ENCODE measurements at regions not wholly inside any gene's neighbourhood (a gene's known extent, or its start where the extent isn't known, plus 50 kb on each side); places are given as distances from the start of the nearest gene placed in this dataset.

- H3K9me3 ChIP-seq (replicated peaks in 1 of 11), result 0 out of 22 replicates have a peak, but pooled peaks cover 0 to 8% (median 0%) of the 10 kb centered on the region in 11 experiments
- H3K27me3 ChIP-seq, result no peaks in the 10 kb centered on the region
- H3K27ac ChIP-seq, result no peak overlapping the region
- no peak overlapping the region for H3K9ac ChIP-seq
- no peaks in the 10 kb centered on the region for H4K20me1 ChIP-seq
- no peak for TF ChIP-seq Cebpa-rat (IDR thresholded peaks at IDR 0.05)
- H3K36me3 ChIP-seq, result no peaks in the 10 kb centered on the region
- H3K4me1 ChIP-seq, result peaks cover 0 to 7% (median 3%) of the 10 kb centered on the region in 10 experiments; a peak in 9 of 20 replicates
- no peak overlapping the region for H3K4me2 ChIP-seq
- no peak overlapping the region for H3K4me3 ChIP-seq
These were observed 174.4 kb downstream of the TMEM18 start for GRCh38 chr2:502831-503230.

DNA sequence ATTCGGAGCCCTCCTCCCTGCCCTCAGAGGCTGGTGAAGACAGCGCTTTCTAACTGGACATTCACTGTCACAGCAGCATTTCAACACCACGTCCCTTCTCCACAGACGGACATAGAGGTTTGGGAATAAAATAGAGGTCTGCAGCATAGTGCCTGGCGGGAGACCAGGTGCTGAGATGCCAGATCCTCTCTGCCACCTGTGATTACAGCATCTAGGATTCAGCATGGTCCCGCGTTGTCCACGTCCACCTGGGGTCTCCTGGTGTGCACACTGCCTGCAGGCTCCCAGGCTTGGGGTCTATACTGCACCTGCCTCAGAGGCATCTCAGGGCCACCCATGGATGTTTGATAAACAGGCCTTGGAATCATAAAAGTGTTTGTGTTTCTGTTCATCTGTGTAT lies 175.5 kb downstream of the TMEM18 start:
- Histone ChIP-seq H3K9ac (no peak overlapping the region), H3K36me3 (no peaks in the 10 kb centered on the region), H3K4me2 (no peak overlapping the region), H3K27me3 (no peaks in the 10 kb centered on the region), H3K27ac (no peak overlapping the region), H3K4me1 (peaks cover 0 to 18% (median 14%) of the 10 kb centered on the region in 10 experiments; a peak in 14 of 20 replicates), H3K4me3 (no peak overlapping the region), H3K9me3 (replicated peaks in 1 of 11) (peaks cover 0 to 8% (median 0%) of the 10 kb centered on the region in 11 experiments; a peak in 1 of 22 replicates), H4K20me1 (no peaks in the 10 kb centered on the region)
- no peak for TF ChIP-seq Cebpa-rat (IDR thresholded peaks at IDR 0.05)

- no peaks in the 10 kb centered on the region for H3K27me3 ChIP-seq
- no peak overlapping the region for H3K4me3 ChIP-seq
- no peak overlapping the region for H3K9ac ChIP-seq
- no peak for TF ChIP-seq Cebpa-rat (IDR thresholded peaks at IDR 0.05)
- H3K4me1 ChIP-seq, result peaks cover 0 to 24% (median 20%) of the 10 kb centered on the region in 10 experiments; a peak in 14 of 20 replicates
- H3K4me2 ChIP-seq, result no peak overlapping the region
- peaks cover 0 to 8% (median 1%) of the 10 kb centered on the region in 11 experiments; a peak in 5 of 22 replicates for H3K9me3 ChIP-seq (replicated peaks in 1 of 11)
- H4K20me1 ChIP-seq, result no peaks in the 10 kb centered on the region
- H3K36me3 ChIP-seq, result no peaks in the 10 kb centered on the region
- H3K27ac ChIP-seq, result no peak overlapping the region
These were observed 176.1 kb downstream of the TMEM18 start for GRCh38 chr2:501130-501529.

DNA sequence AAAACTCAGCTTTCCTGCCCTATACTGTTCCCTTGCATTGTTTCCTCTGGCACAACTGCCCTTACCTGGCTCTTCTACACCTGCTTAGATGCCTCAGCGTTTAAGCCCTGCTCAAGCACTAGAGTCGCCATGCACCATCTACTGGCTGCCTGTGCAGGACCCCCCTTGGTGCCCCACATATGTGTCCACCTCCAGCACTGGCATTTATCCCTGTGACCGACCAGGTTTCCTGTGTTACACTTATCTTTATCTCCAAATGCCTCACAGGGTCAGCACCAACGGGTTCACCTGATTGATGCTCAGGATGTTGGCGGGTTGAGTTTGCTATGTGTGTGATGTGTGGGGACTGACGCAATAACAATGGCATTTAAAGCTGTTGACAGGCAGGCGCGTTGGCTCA lies 177.5 kb downstream of the TMEM18 start:
- H3K9me3 ChIP-seq (replicated peaks in 1 of 11), result peaks cover 0 to 14% (median 6%) of the 10 kb centered on the region in 11 experiments; a peak in 11 of 22 replicates
- no peaks in the 10 kb centered on the region for H3K27me3 ChIP-seq
- H3K36me3 ChIP-seq, result no peaks in the 10 kb centered on the region
- no peak overlapping the region for H3K4me3 ChIP-seq
- H4K20me1 ChIP-seq, result no peaks in the 10 kb centered on the region
- no peak overlapping the region for H3K4me2 ChIP-seq
- H3K27ac ChIP-seq, result no peak overlapping the region
- TF ChIP-seq Cebpa-rat (IDR thresholded peaks at IDR 0.05), result no peak
- peaks cover 0 to 25% (median 21%) of the 10 kb centered on the region in 10 experiments; a peak in 14 of 20 replicates for H3K4me1 ChIP-seq
- no peak overlapping the region for H3K9ac ChIP-seq

GRCh38 chr2:498493-499178 lies 178.6 kb downstream of the TMEM18 start:
- Histone ChIP-seq H4K20me1 (no peaks in the 10 kb centered on the region), H3K4me3 (no peak overlapping the region), H3K4me1 (peaks cover 0 to 25% (median 21%) of the 10 kb centered on the region in 10 experiments; a peak in 14 of 20 replicates), H3K9me3 (replicated peaks in 1 of 11) (peaks cover 0 to 14% (median 6%) of the 10 kb centered on the region in 11 experiments; a peak in 11 of 22 replicates), H3K36me3 (no peaks in the 10 kb centered on the region), H3K27me3 (no peaks in the 10 kb centered on the region), H3K4me2 (peak overlapping the region in 1 of 11 experiments; percentile 55; a peak in 2 of 22 replicates), H3K9ac (no peak overlapping the region), H3K27ac (no peak overlapping the region)
- no peak for TF ChIP-seq Cebpa-rat (IDR thresholded peaks at IDR 0.05)

GRCh38 chr2:497770-498492 lies 179.3 kb downstream of the TMEM18 start:
- no peak overlapping the region for H3K9ac ChIP-seq
- no peaks in the 10 kb centered on the region for H3K36me3 ChIP-seq
- H3K4me2 ChIP-seq, result peak overlapping the region in 7 of 11 experiments; percentile 27 to 57 (median 43); a peak in 13 of 22 replicates
- no peaks in the 10 kb centered on the region for H3K27me3 ChIP-seq
- TF ChIP-seq Cebpa-rat (IDR thresholded peaks at IDR 0.05), result no peak
- H3K9me3 ChIP-seq (replicated peaks in 1 of 11), result peaks cover 0 to 14% (median 6%) of the 10 kb centered on the region in 11 experiments; a peak in 11 of 22 replicates
- peaks cover 0 to 25% (median 21%) of the 10 kb centered on the region in 10 experiments; a peak in 14 of 20 replicates for H3K4me1 ChIP-seq
- H4K20me1 ChIP-seq, result no peaks in the 10 kb centered on the region
- H3K27ac ChIP-seq, result no peak overlapping the region
- no peak overlapping the region for H3K4me3 ChIP-seq

- 0 out of 22 replicates have a peak overlapping the region, but pooled peaks of 1 of the 11 experiments have one; percentile 17 for H3K9ac ChIP-seq
- no peak overlapping the region for H3K27ac ChIP-seq
- no peaks in the 10 kb centered on the region for H3K27me3 ChIP-seq
- H3K4me3 ChIP-seq, result no peak overlapping the region; a peak in 1 of 20 replicates
- peaks cover 0 to 14% (median 6%) of the 10 kb centered on the region in 11 experiments; a peak in 11 of 22 replicates for H3K9me3 ChIP-seq (replicated peaks in 1 of 11)
- no peak for TF ChIP-seq Cebpa-rat (IDR thresholded peaks at IDR 0.05)
- H3K4me2 ChIP-seq, result peak overlapping the region in 8 of 11 experiments; percentile 20 to 57 (median 42); a peak in 14 of 22 replicates
- H3K4me1 ChIP-seq, result peaks cover 0 to 25% (median 21%) of the 10 kb centered on the region in 10 experiments; a peak in 14 of 20 replicates
- H3K36me3 ChIP-seq, result no peaks in the 10 kb centered on the region
- no peaks in the 10 kb centered on the region for H4K20me1 ChIP-seq
These were observed 180.5 kb downstream of the TMEM18 start for GRCh38 chr2:496729-497128.

- Histone ChIP-seq H3K27me3 (no peaks in the 10 kb centered on the region), H3K4me2 (peak overlapping the region in 6 of 11 experiments; percentile 14 to 57 (median 42); a peak in 9 of 22 replicates), H3K4me3 (no peak overlapping the region), H3K9me3 (replicated peaks in 1 of 11) (peaks cover 0 to 14% (median 6%) of the 10 kb centered on the region in 11 experiments; a peak in 11 of 22 replicates), H3K9ac (no peak overlapping the region), H3K27ac (no peak overlapping the region), H3K4me1 (peaks cover 0 to 25% (median 21%) of the 10 kb centered on the region in 10 experiments; a peak in 14 of 20 replicates), H4K20me1 (no peaks in the 10 kb centered on the region), H3K36me3 (no peaks in the 10 kb centered on the region)
- no peak for TF ChIP-seq Cebpa-rat (IDR thresholded peaks at IDR 0.05)
These were observed 181.4 kb downstream of the TMEM18 start for GRCh38 chr2:495745-496275.

DNA sequence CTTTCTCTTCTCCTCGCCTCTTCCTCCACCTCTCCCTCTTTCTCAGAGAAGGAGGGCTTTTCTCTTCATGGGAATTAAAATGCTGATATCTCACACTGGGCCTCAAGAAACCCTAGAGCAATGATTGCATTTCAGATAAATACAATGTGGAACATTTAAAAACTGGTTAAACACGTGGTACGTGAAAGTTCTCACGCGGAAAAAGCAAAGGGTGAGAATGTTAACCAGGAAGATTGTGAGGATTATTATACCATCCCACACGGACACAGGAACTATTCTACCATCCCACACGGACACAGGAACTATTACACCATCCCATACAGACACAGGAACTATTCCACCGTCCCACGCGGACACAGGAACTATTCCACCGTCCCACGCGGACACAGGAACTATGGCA lies 182.4 kb downstream of the TMEM18 start:
- no peak for TF ChIP-seq Cebpa-rat (IDR thresholded peaks at IDR 0.05)
- Histone ChIP-seq H3K27me3 (no peaks in the 10 kb centered on the region), H3K4me2 (no peak overlapping the region)

More for the DNA sequence above, 182.4 kb downstream of the TMEM18 start:
- Histone ChIP-seq H3K4me3 (no peak overlapping the region), H3K27ac (no peak overlapping the region), H3K9me3 (replicated peaks in 1 of 11) (peaks cover 0 to 14% (median 6%) of the 10 kb centered on the region in 11 experiments; a peak in 11 of 22 replicates), H3K4me1 (peaks cover 0 to 32% (median 26%) of the 10 kb centered on the region in 10 experiments; a peak in 14 of 20 replicates), H4K20me1 (no peaks in the 10 kb centered on the region), H3K36me3 (no peaks in the 10 kb centered on the region), H3K9ac (no peak overlapping the region)
